Neural cell (in vitro differentiated cells): ENCODE measurements at regions not wholly inside any gene's neighbourhood (a gene's known extent, or its start where the extent isn't known, plus 50 kb on each side); places are given as distances from the start of the nearest gene placed in this dataset.

Experiments
- CTCF ChIP-seq: fragments of 450-650 bp; IDR thresholded peaks from 2 replicates; pipeline ENCODE4 v1.5.1; 2014; ENCODE audit warnings: antibody characterized with exemption, mild to moderate bottlenecking, moderate library complexity; ENCODE audit not compliant: poor library complexity, severe bottlenecking
- EP300 ChIP-seq: fragments of 450-650 bp; conservative IDR thresholded peaks from 2 replicates; pipeline ENCODE4 v1.6.1; 2014; ENCODE audit warnings: antibody characterized with exemption, mild to moderate bottlenecking, moderate library complexity; ENCODE audit not compliant: poor library complexity, severe bottlenecking
- EZH2 ChIP-seq: fragments of 200-600, 300-800 bp; shearing (Covaris generic), sonication (generic); IDR thresholded peaks from 2 replicates; pipeline ENCODE4 v1.6.1; 2014; ENCODE audit warnings: antibody characterized with exemption, low read length, borderline replicate concordance, mild to moderate bottlenecking; ENCODE audit not compliant: insufficient read depth, poor library complexity, severe bottlenecking
- MXI1 ChIP-seq: fragments of 450-650 bp; conservative IDR thresholded peaks from 2 replicates; pipeline ENCODE4 v1.6.1; 2014; ENCODE audit warnings: antibody characterized with exemption, mild to moderate bottlenecking; ENCODE audit not compliant: poor library complexity, severe bottlenecking
- POLR2AphosphoS5 ChIP-seq: IDR thresholded peaks from 2 replicates; pipeline ENCODE4 v1.6.1; 2012
- RAD21 ChIP-seq: fragments of 450-650 bp; conservative IDR thresholded peaks from 2 replicates; pipeline ENCODE4 v1.6.1; 2014; ENCODE audit warnings: antibody characterized with exemption, mild to moderate bottlenecking, moderate library complexity
- REST ChIP-seq: IDR thresholded peaks from 2 replicates; pipeline ENCODE4 v1.6.1; 2012; ENCODE audit warnings: borderline replicate concordance
- SMC3 ChIP-seq: fragments of 450-650 bp; conservative IDR thresholded peaks from 2 replicates; pipeline ENCODE4 v1.6.1; 2014; ENCODE audit warnings: antibody characterized with exemption, mild to moderate bottlenecking, moderate library complexity; ENCODE audit not compliant: poor library complexity
- TAF1 ChIP-seq: IDR thresholded peaks from 2 replicates; pipeline ENCODE4 v1.6.1; 2012; ENCODE audit warnings: low read depth

GRCh38 chr3:101043687-101044078 lies 50.5 kb upstream of the ABI3BP start:
- no peak for TF ChIP-seq CTCF
- no peak for TF ChIP-seq POLR2AphosphoS5
- no peak for TF ChIP-seq SMC3
- TF ChIP-seq EP300, result no peak
- TF ChIP-seq REST, result no peak
- no peak for TF ChIP-seq TAF1
- TF ChIP-seq EZH2, result no peak
- no peak for TF ChIP-seq MXI1
- TF ChIP-seq RAD21, result no peak
